Mesendoderm (in vitro differentiated cells): ENCODE measurements at regions not wholly inside any gene's neighbourhood (a gene's known extent, or its start where the extent isn't known, plus 50 kb on each side); places are given as distances from the start of the nearest gene placed in this dataset.
"Not testable (repeated sequence)": the region's sequence is repeated elsewhere in the genome, so short reads cannot be mapped to it uniquely, and the experiment has no call there.

ENCODE experiments used
- DNase-seq: peaks from one replicate; pipeline ENCODE4 v3.0.0; 2013
- H2AK5ac ChIP-seq: 2 replicates; pipeline ENCODE4 v1.6.1; 2013; ENCODE audit warnings: low read length, inconsistent platforms
- H2BK120ac ChIP-seq: 2 replicates; pipeline ENCODE4 v1.6.1; 2013; ENCODE audit warnings: low read depth, mild to moderate bottlenecking, low read length, moderate library complexity, mixed read lengths
- H2BK15ac ChIP-seq: replicated peaks from 2 replicates; pipeline ENCODE4 v1.6.1; 2013; ENCODE audit warnings: low read depth, mild to moderate bottlenecking, moderate library complexity
- H2BK5ac ChIP-seq: 2 replicates; pipeline ENCODE4 v1.6.1; 2013; ENCODE audit warnings: low read length, inconsistent platforms
- H3K18ac ChIP-seq: 2 replicates; pipeline ENCODE4 v1.6.1; 2013; ENCODE audit warnings: mild to moderate bottlenecking, low read length, mixed read lengths
- H3K23ac ChIP-seq: one replicate; pipeline ENCODE4 v1.6.1; 2013; ENCODE audit warnings: low read length
- H3K27ac ChIP-seq: 2 replicates; pipeline ENCODE4 v1.5.1; 2013; ENCODE audit warnings: low read depth, mild to moderate bottlenecking, inconsistent platforms, low read length, moderate library complexity
- H3K27me3 ChIP-seq: 2 replicates; pipeline ENCODE4 v1.6.1; 2013; ENCODE audit warnings: low read length, control low read depth, mild to moderate bottlenecking, inconsistent platforms; ENCODE audit not compliant: insufficient read depth, poor library complexity
- H3K36me3 ChIP-seq: 2 replicates; pipeline ENCODE4 v1.6.1; 2013; ENCODE audit warnings: low read length, inconsistent platforms; ENCODE audit not compliant: control insufficient read depth, insufficient read depth
- H3K4ac ChIP-seq: one replicate; pipeline ENCODE4 v1.6.1; 2013; ENCODE audit warnings: low read depth, mild to moderate bottlenecking, low read length, moderate library complexity
- H3K4me1 ChIP-seq: 2 replicates; pipeline ENCODE4 v1.6.1; 2013; ENCODE audit warnings: low read depth, low read length, inconsistent platforms; ENCODE audit not compliant: control insufficient read depth
- H3K4me2 ChIP-seq: 2 replicates; pipeline ENCODE4 v1.6.1; 2013; ENCODE audit warnings: low read length
- H3K4me3 ChIP-seq: 2 replicates; pipeline ENCODE4 v1.5.1; 2013; ENCODE audit warnings: mild to moderate bottlenecking, low read length
- H3K56ac ChIP-seq: one replicate; pipeline ENCODE4 v1.6.1; 2013; ENCODE audit warnings: low read length
- H3K79me1 ChIP-seq: 2 replicates; pipeline ENCODE4 v1.6.1; 2013; ENCODE audit warnings: low read length, inconsistent platforms
- H3K79me2 ChIP-seq: 2 replicates; pipeline ENCODE4 v1.6.1; 2013; ENCODE audit warnings: mild to moderate bottlenecking, low read length; ENCODE audit not compliant: control insufficient read depth, insufficient read depth
- H3K9ac ChIP-seq: 2 replicates; pipeline ENCODE4 v1.6.1; 2013; ENCODE audit warnings: low read length, inconsistent platforms
- H4K5ac ChIP-seq: one replicate; pipeline ENCODE4 v1.6.1; 2013; ENCODE audit warnings: low read length
- H4K8ac ChIP-seq: one replicate; pipeline ENCODE4 v1.6.1; 2013; ENCODE audit warnings: low read depth, mild to moderate bottlenecking, control low read depth, low read length, moderate library complexity
- WGBS: extraction: QIAGEN DNeasy Blood & Tissue Kit; methylation state at CpG from one replicate; pipeline ENCODE4 v1.1.7; 2013; ENCODE audit warnings: low lambda C conversion rate, missing lambda C conversion rate; ENCODE audit not compliant: insufficient coverage; ENCODE audit errors: extremely low coverage; 5-methylcytosine and 5-hydroxymethylcytosine counted together

DNA sequence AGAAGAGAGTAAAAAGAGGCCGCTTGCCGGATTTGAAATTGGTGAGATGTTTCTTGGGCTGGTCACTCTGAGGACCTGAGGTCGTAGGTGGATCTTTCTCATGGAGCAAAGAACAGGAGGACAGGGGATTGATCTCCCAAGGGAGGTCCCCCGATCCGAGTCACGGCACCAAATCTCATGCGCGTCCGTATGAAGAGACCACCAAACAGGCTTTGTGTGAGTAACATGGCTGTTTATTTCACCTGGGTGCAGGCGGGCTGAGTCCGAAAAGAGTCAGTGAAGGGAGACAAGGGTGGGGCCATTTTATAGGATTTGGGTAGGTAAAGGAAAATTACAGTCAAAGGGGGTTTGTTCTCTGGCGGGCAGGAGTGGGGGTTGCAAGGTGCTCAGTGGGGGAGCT is 803.6 kb upstream of the ID2 start:
- H3K18ac ChIP-seq, H3K4ac ChIP-seq, H3K4me2 ChIP-seq, H3K79me1 ChIP-seq, H3K27me3 ChIP-seq, H4K8ac ChIP-seq, H3K36me3 ChIP-seq, H2BK5ac ChIP-seq, H2AK5ac ChIP-seq, DNase-seq, H3K23ac ChIP-seq, H3K4me1 ChIP-seq, H3K4me3 ChIP-seq, H2BK15ac ChIP-seq, H2BK120ac ChIP-seq, H4K5ac ChIP-seq: not testable (repeated sequence)
- WGBS, result no CpG with 5 or more reads among the region's 12 CpGs
- peaks cover 16% of the 10 kb centered on the region for H3K79me2 ChIP-seq
- H3K9ac ChIP-seq, result peak overlapping the region; percentile 7
- H3K56ac ChIP-seq, result peak overlapping the region; percentile 56
- peak overlapping the region; percentile 49 for H3K27ac ChIP-seq

DNA sequence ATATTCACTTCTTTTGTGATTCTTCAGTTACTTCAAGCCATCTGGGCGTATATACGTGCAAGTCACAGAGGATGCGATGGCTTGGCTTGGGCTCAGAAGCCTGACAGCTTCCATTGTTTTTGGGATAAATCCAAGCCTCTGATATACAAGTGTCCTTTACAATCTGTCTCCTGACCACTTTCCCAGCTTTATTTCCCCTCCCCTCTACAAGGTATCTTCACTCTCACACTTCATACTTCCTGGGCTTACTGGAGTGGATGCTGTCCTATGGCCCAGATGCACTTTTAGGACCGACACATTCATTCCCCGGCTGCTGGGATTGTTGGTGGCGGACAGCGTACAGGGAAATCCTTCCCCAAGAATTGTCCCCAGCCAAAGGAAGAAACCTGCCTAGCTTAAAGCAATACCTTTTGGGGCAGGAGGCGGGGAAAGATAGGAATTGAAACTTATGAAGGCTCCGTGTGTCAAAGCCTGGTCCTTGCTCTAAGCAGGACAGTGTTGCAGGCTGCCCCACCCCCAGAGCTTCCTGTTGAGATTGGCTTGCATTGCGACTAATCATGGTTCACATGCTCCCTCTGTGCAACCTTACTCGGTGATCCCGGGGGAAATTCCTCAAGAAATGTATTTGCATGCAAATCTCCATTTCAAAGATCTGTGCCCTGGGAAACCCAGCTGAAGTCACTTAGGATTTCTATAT is 802.9 kb upstream of the ID2 start:
- no peak overlapping the region for H3K4me3 ChIP-seq
- H3K27ac ChIP-seq, result peak overlapping the region; percentile 94
- peak overlapping the region; percentile 99 for H3K4ac ChIP-seq
- H2BK15ac ChIP-seq, result peak overlapping the region; percentile 67
- H3K79me2 ChIP-seq, result peaks cover 16% of the 10 kb centered on the region
- H3K9ac ChIP-seq, result peak overlapping the region; percentile 70
- peak overlapping the region; percentile 35 for H4K5ac ChIP-seq
- no peak overlapping the region for H2AK5ac ChIP-seq
- peak overlapping the region; percentile 2 for H3K4me2 ChIP-seq
- H3K18ac ChIP-seq, result peak overlapping the region; percentile 97
- H3K23ac ChIP-seq, result no peak overlapping the region
- H2BK120ac ChIP-seq, result peak overlapping the region; percentile 99
- H2BK5ac ChIP-seq, result peak overlapping the region; percentile 68
- peaks cover 6% of the 10 kb centered on the region for H3K4me1 ChIP-seq
- peaks cover 8% of the 10 kb centered on the region for H3K79me1 ChIP-seq
- no peaks in the 10 kb centered on the region for H3K27me3 ChIP-seq
- peak; percentile 90 for DNase-seq
- H3K56ac ChIP-seq, result peak overlapping the region; percentile 71
- no CpG with 5 or more reads among the region's 12 CpGs for WGBS
- no peak overlapping the region for H4K8ac ChIP-seq
- H3K36me3 ChIP-seq, result no peaks in the 10 kb centered on the region

- H3K4ac ChIP-seq, result peak overlapping the region; percentile 55
- H3K36me3 ChIP-seq, result no peaks in the 10 kb centered on the region
- H4K8ac ChIP-seq, result no peak overlapping the region
- H3K18ac ChIP-seq, result peak overlapping the region; percentile 75
- H3K4me1 ChIP-seq, result peaks cover 6% of the 10 kb centered on the region
- peaks cover 8% of the 10 kb centered on the region for H3K79me1 ChIP-seq
- DNase-seq, result no peak
- WGBS, result no CpG with 5 or more reads among the region's 1 CpG
- H3K27ac ChIP-seq, result peak overlapping the region; percentile 94
- H3K4me3 ChIP-seq, result no peak overlapping the region
- no peak overlapping the region for H2BK5ac ChIP-seq
- peaks cover 16% of the 10 kb centered on the region for H3K79me2 ChIP-seq
- peak overlapping the region; percentile 32 for H3K4me2 ChIP-seq
- no peak overlapping the region for H2AK5ac ChIP-seq
- H4K5ac ChIP-seq, result no peak overlapping the region
- peak overlapping the region; percentile 84 for H3K56ac ChIP-seq
- peak overlapping the region; percentile 62 for H3K9ac ChIP-seq
- H2BK15ac ChIP-seq, result no peak overlapping the region
- no peaks in the 10 kb centered on the region for H3K27me3 ChIP-seq
- peak overlapping the region; percentile 61 for H2BK120ac ChIP-seq
- H3K23ac ChIP-seq, result no peak overlapping the region
Observed at GRCh38 chr2:7879483-7879835, 802.4 kb upstream of the ID2 start.

DNA sequence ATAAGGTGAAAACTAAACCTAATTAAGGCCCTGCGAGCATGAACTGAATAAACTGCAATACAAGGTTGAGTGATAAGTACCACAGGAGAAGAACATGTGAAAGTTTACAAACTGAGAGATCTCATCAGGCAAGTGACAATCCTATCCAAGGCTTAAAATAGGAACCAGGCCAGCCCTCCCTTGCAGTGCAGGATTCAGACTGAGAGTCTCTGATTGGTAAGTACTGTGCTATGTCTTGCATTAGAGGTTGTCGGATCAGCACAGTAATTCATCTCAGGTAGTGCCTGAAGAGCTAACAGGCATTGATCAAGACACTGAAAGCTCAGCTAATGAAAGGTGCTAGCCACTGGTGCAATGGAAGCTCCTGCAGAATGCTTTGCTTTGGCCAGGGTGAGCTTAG is 801.7 kb upstream of the ID2 start:
- no peaks in the 10 kb centered on the region for H3K27me3 ChIP-seq
- no peak overlapping the region for H2AK5ac ChIP-seq
- no peak overlapping the region for H4K5ac ChIP-seq
- H3K23ac ChIP-seq, result no peak overlapping the region
- H3K27ac ChIP-seq, result peak overlapping the region; percentile 2
- H2BK15ac ChIP-seq, result no peak overlapping the region
- H3K4me1 ChIP-seq, result peaks cover 6% of the 10 kb centered on the region
- WGBS, result no CpG with 5 or more reads among the region's 2 CpGs
- H4K8ac ChIP-seq, result no peak overlapping the region
- H3K4me3 ChIP-seq, result no peak overlapping the region
- no peak for DNase-seq
- H3K56ac ChIP-seq, result peak overlapping the region; percentile 36
- peak overlapping the region; percentile 9 for H3K18ac ChIP-seq
- no peak overlapping the region for H2BK120ac ChIP-seq
- no peak overlapping the region for H3K4me2 ChIP-seq
- H3K4ac ChIP-seq, result peak overlapping the region; percentile 7
- H2BK5ac ChIP-seq, result peak overlapping the region; percentile 54
- H3K36me3 ChIP-seq, result no peaks in the 10 kb centered on the region
- H3K79me1 ChIP-seq, result peaks cover 9% of the 10 kb centered on the region
- peaks cover 16% of the 10 kb centered on the region for H3K79me2 ChIP-seq
- peak overlapping the region; percentile 3 for H3K9ac ChIP-seq

- Histone ChIP-seq H3K9ac (peak overlapping the region; percentile 3), H4K5ac (no peak overlapping the region), H3K4me1 (peaks cover 6% of the 10 kb centered on the region), H3K4me2 (no peak overlapping the region), H2BK5ac (no peak overlapping the region), H3K36me3 (no peaks in the 10 kb centered on the region), H4K8ac (no peak overlapping the region), H2BK15ac (no peak overlapping the region), H3K4ac (peak overlapping the region; percentile 7), H2BK120ac (no peak overlapping the region), H3K56ac (peak overlapping the region; percentile 36), H3K27me3 (no peaks in the 10 kb centered on the region), H3K27ac (peak overlapping the region; percentile 2), H2AK5ac (no peak overlapping the region), H3K4me3 (no peak overlapping the region), H3K79me2 (peaks cover 16% of the 10 kb centered on the region), H3K18ac (peak overlapping the region; percentile 9), H3K23ac (no peak overlapping the region), H3K79me1 (peaks cover 9% of the 10 kb centered on the region)
- WGBS, result no CpG with 5 or more reads among the region's 2 CpGs
- no peak for DNase-seq
Observed at GRCh38 chr2:7880566-7880965, 801.3 kb upstream of the ID2 start.

GRCh38 chr2:7881063-7881462 is 800.8 kb upstream of the ID2 start:
- WGBS, result no CpG with 5 or more reads among the region's 5 CpGs
- Histone ChIP-seq H3K79me1 (peaks cover 9% of the 10 kb centered on the region), H3K56ac (no peak overlapping the region), H4K8ac (no peak overlapping the region), H3K4me2 (no peak overlapping the region), H3K18ac (peak overlapping the region; percentile 72), H3K27me3 (no peaks in the 10 kb centered on the region), H3K9ac (no peak overlapping the region), H3K36me3 (no peaks in the 10 kb centered on the region), H4K5ac (no peak overlapping the region), H3K4me1 (peaks cover 6% of the 10 kb centered on the region), H3K4ac (no peak overlapping the region), H3K79me2 (peaks cover 16% of the 10 kb centered on the region), H2BK5ac (no peak overlapping the region), H2AK5ac (no peak overlapping the region), H3K27ac (no peak overlapping the region), H3K23ac (no peak overlapping the region), H2BK15ac (no peak overlapping the region), H2BK120ac (peak overlapping the region; percentile 24), H3K4me3 (no peak overlapping the region)
- DNase-seq, result no peak
